ENCODE measurements at regions not wholly inside any gene's neighbourhood (a gene's known extent, or its start where the extent isn't known, plus 50 kb on each side); places are given as distances from the start of the nearest gene placed in this dataset.

GRCh38 chr2:194102546-194102945 is 1554.5 kb upstream of the SLC39A10 start:
- Mint-ChIP-seq H3K9me3 (ENCODE audit: unreplicated experiment) (no peaks in the 10 kb centered on the region), H3K27me3 (ENCODE audit: low read depth, unreplicated experiment) (no peaks in the 10 kb centered on the region), H3K36me3 (ENCODE audit: low read depth, unreplicated experiment) (no peaks in the 10 kb centered on the region), H3K4me3 (ENCODE audit: unreplicated experiment) (no peak overlapping the region), H3K27ac (ENCODE audit: unreplicated experiment) (no peak overlapping the region), H3K4me1 (ENCODE audit: low read depth, unreplicated experiment) (no peaks in the 10 kb centered on the region)
- Histone ChIP-seq H2AFZ (ENCODE audit: low read depth, low read length) (no peak overlapping the region), H3K36me3 (ENCODE audit: insufficient read depth, low read length) (no peaks in the 10 kb centered on the region), H3K4me1 (ENCODE audit: insufficient read depth, low read length) (no peaks in the 10 kb centered on the region), H3K9me3 (ENCODE audit: insufficient read depth, low read depth, low read length) (no peaks in the 10 kb centered on the region), H3K27me3 (ENCODE audit: insufficient read depth, low read length) (no peaks in the 10 kb centered on the region), H4K20me1 (ENCODE audit: insufficient read depth, low read length) (no peaks in the 10 kb centered on the region), H3K9ac (ENCODE audit: low read length) (no peak overlapping the region), H3K4me3 (ENCODE audit: insufficient read depth, low read depth, low read length) (no peak overlapping the region), H3K4me2 (ENCODE audit: low read length) (no peak overlapping the region), H3K27ac (ENCODE audit: low read depth, low read length) (no peak overlapping the region), H3K79me2 (ENCODE audit: insufficient read depth, low read length) (no peaks in the 10 kb centered on the region)
- DNase-seq (ENCODE audit: low read depth) = no peak
- no peak for FAIRE-seq
- no peak for TF ChIP-seq EZH2 (IDR thresholded peaks at IDR 0.05; ENCODE audit: insufficient read depth, low read length)
- TF ChIP-seq CTCF (IDR thresholded peaks at IDR 0.05; ENCODE audit: insufficient read depth, low read depth, low read length) = no peak

- no peaks in the 10 kb centered on the region for H3K79me2 ChIP-seq (ENCODE audit: insufficient read depth, low read length)
- no peak overlapping the region for H3K4me3 ChIP-seq (ENCODE audit: insufficient read depth, low read depth, low read length)
- H3K4me3 Mint-ChIP-seq (ENCODE audit: unreplicated experiment) = no peak overlapping the region
- FAIRE-seq = no peak
- no peaks in the 10 kb centered on the region for H3K27me3 Mint-ChIP-seq (ENCODE audit: low read depth, unreplicated experiment)
- H3K27ac Mint-ChIP-seq (ENCODE audit: unreplicated experiment) = no peak overlapping the region
- no peaks in the 10 kb centered on the region for H3K9me3 ChIP-seq (ENCODE audit: insufficient read depth, low read depth, low read length)
- no peaks in the 10 kb centered on the region for H3K9me3 Mint-ChIP-seq (ENCODE audit: unreplicated experiment)
- no peaks in the 10 kb centered on the region for H3K27me3 ChIP-seq (ENCODE audit: insufficient read depth, low read length)
- no peak overlapping the region for H3K9ac ChIP-seq (ENCODE audit: low read length)
- no peak overlapping the region for H3K4me2 ChIP-seq (ENCODE audit: low read length)
- TF ChIP-seq CTCF (IDR thresholded peaks at IDR 0.05; ENCODE audit: insufficient read depth, low read depth, low read length) = no peak
- no peak for TF ChIP-seq EZH2 (IDR thresholded peaks at IDR 0.05; ENCODE audit: insufficient read depth, low read length)
- H3K36me3 Mint-ChIP-seq (ENCODE audit: low read depth, unreplicated experiment) = no peaks in the 10 kb centered on the region
- H3K4me1 Mint-ChIP-seq (ENCODE audit: low read depth, unreplicated experiment) = no peaks in the 10 kb centered on the region
- no peak overlapping the region for H3K27ac ChIP-seq (ENCODE audit: low read depth, low read length)
- no peaks in the 10 kb centered on the region for H3K4me1 ChIP-seq (ENCODE audit: insufficient read depth, low read length)
- H4K20me1 ChIP-seq (ENCODE audit: insufficient read depth, low read length) = no peaks in the 10 kb centered on the region
- no peak for DNase-seq (ENCODE audit: low read depth)
- no peak overlapping the region for H2AFZ ChIP-seq (ENCODE audit: low read depth, low read length)
- H3K36me3 ChIP-seq (ENCODE audit: insufficient read depth, low read length) = no peaks in the 10 kb centered on the region
Observed at GRCh38 chr2:194100201-194100600, 1556.8 kb upstream of the SLC39A10 start.

GRCh38 chr2:194096402-194096801 is 1560.6 kb upstream of the SLC39A10 start:
- Histone ChIP-seq H3K4me2 (ENCODE audit: low read length) (no peak overlapping the region), H3K4me1 (ENCODE audit: insufficient read depth, low read length) (no peaks in the 10 kb centered on the region), H3K4me3 (ENCODE audit: insufficient read depth, low read depth, low read length) (no peak overlapping the region), H2AFZ (ENCODE audit: low read depth, low read length) (no peak overlapping the region), H3K79me2 (ENCODE audit: insufficient read depth, low read length) (no peaks in the 10 kb centered on the region), H4K20me1 (ENCODE audit: insufficient read depth, low read length) (no peaks in the 10 kb centered on the region), H3K9ac (ENCODE audit: low read length) (no peak overlapping the region), H3K27ac (ENCODE audit: low read depth, low read length) (no peak overlapping the region), H3K9me3 (ENCODE audit: insufficient read depth, low read depth, low read length) (no peaks in the 10 kb centered on the region), H3K36me3 (ENCODE audit: insufficient read depth, low read length) (no peaks in the 10 kb centered on the region), H3K27me3 (ENCODE audit: insufficient read depth, low read length) (no peaks in the 10 kb centered on the region)
- TF ChIP-seq EZH2 (IDR thresholded peaks at IDR 0.05; ENCODE audit: insufficient read depth, low read length) = no peak
- TF ChIP-seq CTCF (IDR thresholded peaks at IDR 0.05; ENCODE audit: insufficient read depth, low read depth, low read length) = no peak
- FAIRE-seq = no peak
- Mint-ChIP-seq H3K27ac (ENCODE audit: unreplicated experiment) (no peak overlapping the region), H3K36me3 (ENCODE audit: low read depth, unreplicated experiment) (no peaks in the 10 kb centered on the region), H3K9me3 (ENCODE audit: unreplicated experiment) (no peaks in the 10 kb centered on the region), H3K4me1 (ENCODE audit: low read depth, unreplicated experiment) (no peaks in the 10 kb centered on the region), H3K27me3 (ENCODE audit: low read depth, unreplicated experiment) (no peaks in the 10 kb centered on the region), H3K4me3 (ENCODE audit: unreplicated experiment) (no peak overlapping the region)
- no peak for DNase-seq (ENCODE audit: low read depth)
